GM19397 (cell line): ENCODE measurements at regions not wholly inside any gene's neighbourhood (a gene's known extent, or its start where the extent isn't known, plus 50 kb on each side); places are given as distances from the start of the nearest gene placed in this dataset.
"Not testable (repeated sequence)": the region's sequence is repeated elsewhere in the genome, so short reads cannot be mapped to it uniquely, and the experiment has no call there.

Experiments used
- ATAC-seq: cut with Tn5 transposase; IDR thresholded peaks from one replicate; pipeline ENCODE4 v1.9.1; 2021; ENCODE audit warnings: mild to moderate bottlenecking, moderate library complexity; ENCODE audit not compliant: unreplicated experiment

GRCh38 chr14:46596236-46596635 is 55.3 kb downstream of the RPL10L start:
- ATAC-seq = no peak

- no peak for ATAC-seq
Measured at GRCh38 chr14:46582826-46583225, 68.8 kb downstream of the RPL10L start.

GRCh38 chr14:46581036-46581671 is 70.4 kb downstream of the RPL10L start:
- ATAC-seq = no peak

- no peak for ATAC-seq
Measured at GRCh38 chr14:46574978-46575375, 76.6 kb downstream of the RPL10L start.

- no peak for ATAC-seq
Measured at GRCh38 chr14:46574221-46574977, 77.2 kb downstream of the RPL10L start.

- ATAC-seq = no peak
Measured at GRCh38 chr14:46573498-46573897, 78.1 kb downstream of the RPL10L start.

GRCh38 chr14:46571970-46572369 is 79.6 kb downstream of the RPL10L start:
- ATAC-seq = no peak

GRCh38 chr14:46568161-46568560 is 83.4 kb downstream of the RPL10L start:
- ATAC-seq = not testable (repeated sequence)

GRCh38 chr14:46550836-46551235 is 100.7 kb downstream of the RPL10L start:
- no peak for ATAC-seq

GRCh38 chr14:46540986-46541385 is 110.6 kb downstream of the RPL10L start:
- ATAC-seq = no peak

- no peak for ATAC-seq
Measured at GRCh38 chr14:46519121-46519520, 132.5 kb downstream of the RPL10L start.

- not testable (repeated sequence) for ATAC-seq
Measured at GRCh38 chr14:46508752-46509151, 142.8 kb downstream of the RPL10L start.

- no peak for ATAC-seq
Measured at GRCh38 chr14:46499521-46499920, 152.1 kb downstream of the RPL10L start.

- ATAC-seq = no peak
Measured at GRCh38 chr14:46496409-46496808, 155.2 kb downstream of the RPL10L start.

- peak; percentile 87 for ATAC-seq
Measured at GRCh38 chr14:46490238-46490685, 161.3 kb downstream of the RPL10L start.

GRCh38 chr14:46488374-46488773 is 163.2 kb downstream of the RPL10L start:
- ATAC-seq = no peak

- ATAC-seq = no peak
Measured at GRCh38 chr14:46487582-46488350, 163.8 kb downstream of the RPL10L start.

- no peak for ATAC-seq
Measured at GRCh38 chr14:46482200-46482599, 169.4 kb downstream of the RPL10L start.

- ATAC-seq = no peak
Measured at GRCh38 chr14:46480817-46481216, 170.8 kb downstream of the RPL10L start.

GRCh38 chr14:46472261-46472660 is 179.3 kb downstream of the RPL10L start:
- no peak for ATAC-seq

- ATAC-seq = no peak
Measured at GRCh38 chr14:46464341-46464740, 187.2 kb downstream of the RPL10L start.

GRCh38 chr14:46451800-46452199 is 199.8 kb downstream of the RPL10L start:
- no peak for ATAC-seq
